SK-N-SH treated with all-trans-retinoic acid at 6 μM for 48 hours (cell line): ENCODE measurements at regions not wholly inside any gene's neighbourhood (a gene's known extent, or its start where the extent isn't known, plus 50 kb on each side); places are given as distances from the start of the nearest gene placed in this dataset.

ENCODE experiments used
- ARNTL ChIP-seq: fragments of 450-650 bp; formaldehyde crosslinking; IDR thresholded peaks from 2 replicates; pipeline ENCODE4 v1.5.0; 2020; ENCODE audit warnings: low read depth, mild to moderate bottlenecking, moderate library complexity, borderline replicate concordance
- BACH2 ChIP-seq: fragments of 250-450 bp; sonication (Bioruptor Pico); IDR thresholded peaks from 2 replicates; pipeline ENCODE4 v1.9.0; 2021; ENCODE audit warnings: mild to moderate bottlenecking, borderline replicate concordance
- CSDC2 ChIP-seq: fragments of 250-450 bp; sonication (Bioruptor Pico); IDR thresholded peaks from 2 replicates; pipeline ENCODE4 v1.5.0; 2020; ENCODE audit warnings: mild to moderate bottlenecking, moderate library complexity
- CSRNP3 ChIP-seq: fragments of 250-450 bp; sonication (Bioruptor Pico); IDR thresholded peaks from 2 replicates; pipeline ENCODE4 v1.5.1; 2021; ENCODE audit warnings: mild to moderate bottlenecking, moderate library complexity
- OSR1 ChIP-seq: fragments of 250-450 bp; sonication (Bioruptor Pico); IDR thresholded peaks from 2 replicates; pipeline ENCODE4 v1.8.0; 2022; ENCODE audit warnings: moderate library complexity, mild to moderate bottlenecking, inconsistent platforms
- RARB ChIP-seq: fragments of 250-450 bp; sonication (Bioruptor Pico); IDR thresholded peaks from 2 replicates; pipeline ENCODE4 v1.8.0; 2021; ENCODE audit warnings: mild to moderate bottlenecking, moderate library complexity
- TF ChIP-seq, protein P1 (sequence below): fragments of 250-450 bp; sonication (Bioruptor Pico); IDR thresholded peaks from 2 replicates; pipeline ENCODE4 v1.8.0; 2020; ENCODE audit warnings: mild to moderate bottlenecking, moderate library complexity, borderline replicate concordance

DNA sequence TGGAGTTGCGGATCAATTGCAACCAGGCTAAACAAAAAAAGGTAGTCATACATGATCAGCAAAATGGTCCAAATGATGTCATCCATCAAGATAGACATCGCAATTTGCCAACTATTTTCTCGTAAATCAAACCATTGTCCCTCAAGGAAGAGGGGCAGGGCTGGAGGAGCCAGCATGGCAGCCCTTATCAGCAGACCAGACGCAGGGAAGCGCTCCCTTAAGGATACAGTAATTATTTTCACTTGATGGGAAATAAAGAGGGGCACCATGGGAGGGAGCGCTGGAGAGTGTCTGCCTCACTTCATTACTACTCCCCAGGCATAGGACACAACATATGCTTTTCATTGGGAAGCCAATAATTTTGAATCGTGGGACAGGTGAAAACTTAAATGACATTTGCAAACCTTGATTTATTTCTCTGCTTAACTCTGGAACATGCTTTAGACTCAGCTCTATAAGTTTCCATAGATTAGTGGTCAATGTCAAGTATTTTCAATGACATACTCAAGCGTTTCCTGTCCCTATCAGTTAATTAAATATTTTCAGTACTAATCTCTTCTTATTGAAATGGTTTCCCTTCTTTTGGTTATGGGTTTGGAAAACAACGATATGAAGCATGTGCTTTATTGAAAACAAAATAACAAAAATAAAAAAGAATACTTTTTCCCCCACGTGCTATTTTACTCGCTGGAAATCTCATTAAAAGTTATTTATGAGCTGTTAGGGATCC, 202.4 kb upstream of the HABP2 start:
- TF ChIP-seq ARNTL (no peak), RARB (CRISPR knock-in tag) (no peak), OSR1 (CRISPR knock-in tag) (no peak), CSDC2 (CRISPR knock-in tag) (no peak), CSRNP3 (CRISPR knock-in tag) (no peak), BACH2 (no peak)
- TF ChIP-seq, protein P1, sequence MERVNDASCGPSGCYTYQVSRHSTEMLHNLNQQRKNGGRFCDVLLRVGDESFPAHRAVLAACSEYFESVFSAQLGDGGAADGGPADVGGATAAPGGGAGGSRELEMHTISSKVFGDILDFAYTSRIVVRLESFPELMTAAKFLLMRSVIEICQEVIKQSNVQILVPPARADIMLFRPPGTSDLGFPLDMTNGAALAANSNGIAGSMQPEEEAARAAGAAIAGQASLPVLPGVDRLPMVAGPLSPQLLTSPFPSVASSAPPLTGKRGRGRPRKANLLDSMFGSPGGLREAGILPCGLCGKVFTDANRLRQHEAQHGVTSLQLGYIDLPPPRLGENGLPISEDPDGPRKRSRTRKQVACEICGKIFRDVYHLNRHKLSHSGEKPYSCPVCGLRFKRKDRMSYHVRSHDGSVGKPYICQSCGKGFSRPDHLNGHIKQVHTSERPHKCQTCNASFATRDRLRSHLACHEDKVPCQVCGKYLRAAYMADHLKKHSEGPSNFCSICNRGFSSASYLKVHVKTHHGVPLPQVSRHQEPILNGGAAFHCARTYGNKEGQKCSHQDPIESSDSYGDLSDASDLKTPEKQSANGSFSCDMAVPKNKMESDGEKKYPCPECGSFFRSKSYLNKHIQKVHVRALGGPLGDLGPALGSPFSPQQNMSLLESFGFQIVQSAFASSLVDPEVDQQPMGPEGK (CRISPR knock-in tag), result no peak
